Loucy (cell line): ENCODE measurements at regions not wholly inside any gene's neighbourhood (a gene's known extent, or its start where the extent isn't known, plus 50 kb on each side); places are given as distances from the start of the nearest gene placed in this dataset.

Experiments
- CTCF ChIP-seq: fragments of 200-600 bp; sonication (generic); conservative IDR thresholded peaks from 2 replicates; pipeline ENCODE4 v1.5.1; 2014; ENCODE audit warnings: mild to moderate bottlenecking, antibody characterized with exemption, low read length
- EZH2phosphoT487 ChIP-seq: fragments of 200-600 bp; IDR thresholded peaks from 2 replicates; pipeline ENCODE4 v1.6.1; 2018; ENCODE audit warnings: antibody characterized with exemption, mild to moderate bottlenecking, moderate library complexity, borderline replicate concordance

DNA sequence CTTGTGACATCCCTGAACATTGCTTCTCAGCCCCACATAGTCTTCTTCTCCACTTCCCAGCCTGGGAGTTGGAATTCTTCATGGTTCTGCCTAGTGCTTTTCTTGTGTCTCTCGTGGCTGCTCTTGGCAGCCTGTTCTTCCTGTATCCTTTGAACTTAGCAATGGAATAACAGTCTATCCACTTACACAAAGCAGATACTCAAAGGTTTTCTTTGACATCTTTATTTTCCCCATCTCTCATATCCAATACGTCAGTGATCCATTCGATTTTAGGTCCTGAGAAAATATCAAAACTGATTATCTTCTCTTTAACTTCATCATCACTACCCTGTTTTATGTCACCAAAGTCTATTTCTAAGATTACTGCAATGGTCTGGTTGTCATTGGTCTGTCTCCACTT, 1091.2 kb upstream of the PIK3C3 start:
- no peak for TF ChIP-seq CTCF
- no peak for TF ChIP-seq EZH2phosphoT487
